NCI-H510A (cell line): ENCODE measurements at regions not wholly inside any gene's neighbourhood (a gene's known extent, or its start where the extent isn't known, plus 50 kb on each side); places are given as distances from the start of the nearest gene placed in this dataset.

Experiments used
- DNase-seq: peaks from one replicate; lab custom pipeline; 2025; lab: John Stamatoyannopoulos, UW

GRCh38 chr6:98546376-98546775 lies 288.0 kb upstream of the POU3F2 start:
- no peak for DNase-seq

- DNase-seq, result no peak
Observed at GRCh38 chr6:98547151-98547550, 287.2 kb upstream of the POU3F2 start.

GRCh38 chr6:98547634-98548033 lies 286.7 kb upstream of the POU3F2 start:
- DNase-seq, result no peak

- no peak for DNase-seq
Observed at GRCh38 chr6:98548301-98548700, 286.1 kb upstream of the POU3F2 start.

GRCh38 chr6:98560418-98560817 lies 274.0 kb upstream of the POU3F2 start:
- no peak for DNase-seq

GRCh38 chr6:98560841-98561240 lies 273.5 kb upstream of the POU3F2 start:
- no peak for DNase-seq

- no peak for DNase-seq
Observed at GRCh38 chr6:98566126-98566525, 268.2 kb upstream of the POU3F2 start.

- no peak for DNase-seq
Observed at GRCh38 chr6:98572579-98572978, 261.8 kb upstream of the POU3F2 start.

GRCh38 chr6:98574984-98575383 lies 259.4 kb upstream of the POU3F2 start:
- DNase-seq, result no peak

- DNase-seq, result no peak
Observed at GRCh38 chr6:98576791-98577190, 257.6 kb upstream of the POU3F2 start.

GRCh38 chr6:98578016-98578415 lies 256.4 kb upstream of the POU3F2 start:
- no peak for DNase-seq

- no peak for DNase-seq
Observed at GRCh38 chr6:98579079-98579478, 255.3 kb upstream of the POU3F2 start.

GRCh38 chr6:98579941-98580340 lies 254.4 kb upstream of the POU3F2 start:
- no peak for DNase-seq

GRCh38 chr6:98581705-98582104 lies 252.7 kb upstream of the POU3F2 start:
- no peak for DNase-seq

GRCh38 chr6:98583506-98583905 lies 250.9 kb upstream of the POU3F2 start:
- no peak for DNase-seq

GRCh38 chr6:98586163-98586562 lies 248.2 kb upstream of the POU3F2 start:
- DNase-seq, result no peak

GRCh38 chr6:98587555-98587954 lies 246.8 kb upstream of the POU3F2 start:
- no peak for DNase-seq

GRCh38 chr6:98589536-98589935 lies 244.8 kb upstream of the POU3F2 start:
- DNase-seq, result no peak

GRCh38 chr6:98590136-98590681 lies 244.2 kb upstream of the POU3F2 start:
- no peak for DNase-seq

- DNase-seq, result no peak
Observed at GRCh38 chr6:98590997-98591396, 243.4 kb upstream of the POU3F2 start.

- DNase-seq, result no peak
Observed at GRCh38 chr6:98593676-98594075, 240.7 kb upstream of the POU3F2 start.

- no peak for DNase-seq
Observed at GRCh38 chr6:98601716-98602115, 232.7 kb upstream of the POU3F2 start.

- no peak for DNase-seq
Observed at GRCh38 chr6:98605705-98606104, 228.7 kb upstream of the POU3F2 start.

- DNase-seq, result no peak
Observed at GRCh38 chr6:98627129-98627775, 207.1 kb upstream of the POU3F2 start.
